IMR-90 (cell line): ENCODE measurements at regions not wholly inside any gene's neighbourhood (a gene's known extent, or its start where the extent isn't known, plus 50 kb on each side); places are given as distances from the start of the nearest gene placed in this dataset.

Experiments
- ATAC-seq: fragments of 200-7000 bp; cut with Tn5 transposase; 2 replicates; pipeline ENCODE4 v1.9.1; 2020; ENCODE audit warnings: low read depth, mild to moderate bottlenecking, moderate library complexity
- BruUV-seq: library from RNA; stranded (reverse); fragments of 400-500 nt; replicated peaks from 2 replicates; lab custom pipeline; 2021; lab: Mats Ljungman, UMichigan
- CTCF ChIA-PET: fragments of 300-600 bp; formaldehyde crosslinking; extraction: SDS; loops from one replicate; lab custom pipeline; 2021; ENCODE audit warnings: antibody characterized with exemption; lab: Yijun Ruan, JAX
- POLR2A ChIA-PET: fragments of 300-600 bp; sonication (Branson Sonifier 250); formaldehyde crosslinking; loops from one replicate; lab custom pipeline; 2022; ENCODE audit warnings: antibody characterized with exemption; ENCODE audit not compliant: unreplicated experiment; lab: Charles Lee
- DNase-seq: peaks from one replicate; pipeline ENCODE4 v3.0.0; 2013
- H2AFZ ChIP-seq: replicated peaks from 2 replicates; pipeline ENCODE3; 2013; ENCODE audit warnings: low read length, mild to moderate bottlenecking; ENCODE audit not compliant: poor library complexity
- H2AK5ac ChIP-seq: 2 replicates; pipeline ENCODE4 v1.6.1; 2013; ENCODE audit warnings: low read depth, low read length, inconsistent platforms
- H2AK9ac ChIP-seq: replicated peaks from 2 replicates; pipeline ENCODE3; 2013; ENCODE audit warnings: mild to moderate bottlenecking, low read depth, low read length, moderate library complexity; ENCODE audit not compliant: poor library complexity
- H2BK120ac ChIP-seq: 2 replicates; pipeline ENCODE4 v1.6.1; 2013; ENCODE audit warnings: low read depth, low read length, inconsistent platforms
- H2BK15ac ChIP-seq: 3 replicates; pipeline ENCODE4 v1.6.1; 2013; ENCODE audit warnings: low read depth, low read length, inconsistent platforms
- H2BK20ac ChIP-seq: 2 replicates; pipeline ENCODE4 v1.6.1; 2013; ENCODE audit warnings: low read depth, mild to moderate bottlenecking, inconsistent platforms, low read length, moderate library complexity
- H2BK5ac ChIP-seq: 2 replicates; pipeline ENCODE4 v1.6.1; 2013; ENCODE audit warnings: mild to moderate bottlenecking, low read depth, low read length, inconsistent platforms; ENCODE audit not compliant: poor library complexity, severe bottlenecking
- H3K14ac ChIP-seq: replicated peaks from 2 replicates; pipeline ENCODE4 v1.6.1; 2013; ENCODE audit warnings: low read depth, low read length, inconsistent platforms
- H3K18ac ChIP-seq: 2 replicates; pipeline ENCODE4 v1.6.1; 2013; ENCODE audit warnings: low read depth, low read length, control low read depth
- H3K23ac ChIP-seq: 2 replicates; pipeline ENCODE4 v1.6.1; 2013; ENCODE audit warnings: low read depth, low read length, inconsistent platforms
- H3K27ac ChIP-seq: 2 replicates; pipeline ENCODE4 v1.5.1; 2013; ENCODE audit warnings: mild to moderate bottlenecking, control low read depth, low read length; ENCODE audit not compliant: insufficient read depth
- H3K27me3 ChIP-seq: 2 replicates; pipeline ENCODE4 v1.6.1; 2013; ENCODE audit warnings: low read length; ENCODE audit not compliant: control insufficient read depth, insufficient read depth
- H3K36me3 ChIP-seq: 2 replicates; pipeline ENCODE4 v1.6.1; 2013; ENCODE audit warnings: low read length, mixed read lengths; ENCODE audit not compliant: control insufficient read depth, insufficient read depth
- H3K4ac ChIP-seq: 2 replicates; pipeline ENCODE4 v1.6.1; 2013; ENCODE audit warnings: low read depth, low read length, inconsistent platforms
- H3K4me1 ChIP-seq: 2 replicates; pipeline ENCODE4 v1.6.1; 2013; ENCODE audit warnings: low read length, mixed read lengths; ENCODE audit not compliant: control insufficient read depth, insufficient read depth
- H3K4me2 ChIP-seq: 2 replicates; pipeline ENCODE4 v1.6.1; 2013; ENCODE audit warnings: low read depth, mild to moderate bottlenecking, control low read depth, low read length, moderate library complexity
- H3K4me3 ChIP-seq: 2 replicates; pipeline ENCODE4 v1.5.1; 2013; ENCODE audit warnings: low read depth, mild to moderate bottlenecking, control low read depth, low read length, moderate library complexity; ENCODE audit not compliant: insufficient read depth
- H3K56ac ChIP-seq: 2 replicates; pipeline ENCODE4 v1.6.1; 2013; ENCODE audit warnings: low read length, inconsistent platforms; ENCODE audit not compliant: insufficient read depth; ENCODE audit errors: extremely low read depth
- H3K79me1 ChIP-seq, 2 experiments: 2 replicates each; pipeline ENCODE4 v1.6.1; 2013; ENCODE audit warnings: low read length in 2 of 2, inconsistent platforms in 1 of 2, low read depth in 1 of 2
- H3K9ac ChIP-seq: 2 replicates; pipeline ENCODE4 v1.6.1; 2013; ENCODE audit warnings: low read depth, low read length, control low read depth
- H3K9me1 ChIP-seq: 2 replicates; pipeline ENCODE4 v1.6.1; 2013; ENCODE audit warnings: low read length, inconsistent platforms; ENCODE audit not compliant: insufficient read depth
- H3K9me3 ChIP-seq: 2 replicates; pipeline ENCODE4 v1.6.1; 2013; ENCODE audit warnings: low read length; ENCODE audit not compliant: control insufficient read depth, insufficient read depth
- H4K20me1 ChIP-seq: 2 replicates; pipeline ENCODE4 v1.6.1; 2013; ENCODE audit warnings: low read length, inconsistent platforms; ENCODE audit not compliant: insufficient read depth
- H4K5ac ChIP-seq: 2 replicates; pipeline ENCODE4 v1.6.1; 2013; ENCODE audit warnings: mild to moderate bottlenecking, low read depth, low read length, control low read depth
- H4K8ac ChIP-seq, 2 experiments: 2 replicates each; pipeline ENCODE4 v1.6.1; 2013; ENCODE audit warnings: low read depth in 2 of 2, low read length in 2 of 2, control low read depth in 1 of 2, inconsistent platforms in 1 of 2
- H4K91ac ChIP-seq: 2 replicates; pipeline ENCODE4 v1.6.1; 2013; ENCODE audit warnings: low read depth, low read length, inconsistent platforms; ENCODE audit not compliant: insufficient read depth
- BHLHE40 ChIP-seq: fragments of 150-350 bp; IDR thresholded peaks from 2 replicates; pipeline ENCODE4 v1.6.1; 2016; ENCODE audit warnings: mild to moderate bottlenecking, low read depth, low read length
- CHD1 ChIP-seq: IDR thresholded peaks from 2 replicates; pipeline ENCODE4 v1.6.1; 2012; ENCODE audit warnings: low read depth, low read length, improper control_type of control experiment
- FOS ChIP-seq: fragments of 150-350 bp; IDR thresholded peaks from 2 replicates; pipeline ENCODE4 v1.6.1; 2016; ENCODE audit warnings: low read depth, low read length
- MAFK ChIP-seq: IDR thresholded peaks from 2 replicates; pipeline ENCODE4 v1.6.1; 2012; ENCODE audit warnings: low read depth, low read length, improper control_type of control experiment
- MAZ ChIP-seq: IDR thresholded peaks from 2 replicates; pipeline ENCODE4 v1.6.1; 2012; ENCODE audit warnings: low read depth, mild to moderate bottlenecking, low read length, improper control_type of control experiment, moderate library complexity, borderline replicate concordance
- NFE2L2 ChIP-seq: fragments of 150-350 bp; IDR thresholded peaks from 2 replicates; pipeline ENCODE4 v1.6.1; 2016; ENCODE audit warnings: low read depth, mild to moderate bottlenecking, low read length
- POLR2A ChIP-seq: IDR thresholded peaks from 2 replicates; pipeline ENCODE4 v1.6.1; 2012; ENCODE audit warnings: mild to moderate bottlenecking, low read depth, low read length
- SMC3 ChIP-seq: fragments of 150-350 bp; IDR thresholded peaks from 2 replicates; pipeline ENCODE4 v1.6.1; 2016; ENCODE audit warnings: low read depth, mild to moderate bottlenecking, antibody characterized with exemption, low read length, moderate library complexity
- WGBS, 2 experiments: methylation state at CpG; one replicate each; pipeline versions ENCODE4 v1.1.5 to v1.1.7; 2013; ENCODE audit warnings: missing lambda C conversion rate in 2 of 2; ENCODE audit not compliant: insufficient read length in 1 of 2; ENCODE audit errors: extremely low coverage in 2 of 2; 5-methylcytosine and 5-hydroxymethylcytosine counted together
- dilution Hi-C: fragments of 300-500 bp; cut with HindIII; formaldehyde crosslinking; loops from one replicate; pipeline ENCODE4 v1.14.3; 2018; ENCODE audit warnings: low sequenced_read_pairs; ENCODE audit not compliant: unreplicated experiment
- in situ Hi-C: fragments of 300-500 bp; cut with MboI; formaldehyde crosslinking; loops from 3 replicates; pipeline ENCODE4 v1.14.3; 2019; ENCODE audit warnings: low sequenced_read_pairs, inconsistent platforms, mixed read lengths
- intact Hi-C: fragments of 100-400 bp; cut with micrococcal nuclease; formaldehyde crosslinking; loops from 2 replicates; pipeline ENCODE4 v1.10.0; 2022
- TF ChIP-seq, protein P1 (sequence below): fragments of 150-350 bp; IDR thresholded peaks from 2 replicates; pipeline ENCODE4 v1.6.1; 2017; ENCODE audit warnings: mild to moderate bottlenecking, antibody characterized with exemption, low read length, low read depth
- TF ChIP-seq, protein P2 (sequence below): conservative IDR thresholded peaks from 2 replicates; pipeline ENCODE4 v1.5.1; 2012; ENCODE audit warnings: mild to moderate bottlenecking, low read depth, low read length, improper control_type of control experiment
- TF ChIP-seq, protein P3 (sequence below): fragments of 150-350 bp; IDR thresholded peaks from 2 replicates; pipeline ENCODE4 v1.6.1; 2016; ENCODE audit warnings: low read depth, mild to moderate bottlenecking, low read length, moderate library complexity, borderline replicate concordance

DNA sequence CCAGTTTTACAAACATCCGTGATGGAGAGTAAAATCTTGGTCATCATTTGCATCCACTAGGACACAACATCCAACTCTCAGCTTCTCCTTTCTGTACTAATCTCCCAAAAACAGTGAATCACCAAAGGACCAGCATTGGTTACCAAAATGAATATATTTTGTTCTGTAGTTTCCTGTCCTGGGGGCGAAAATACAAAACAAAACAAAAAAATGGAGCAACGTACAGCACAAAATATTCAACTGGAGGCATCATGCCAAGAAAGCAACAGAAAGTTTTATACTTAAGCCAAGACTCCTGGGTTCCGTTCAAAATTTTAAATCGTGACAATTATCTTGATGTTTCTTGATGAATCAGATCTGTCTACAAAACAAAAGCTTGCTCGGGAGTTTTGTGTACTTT, 126.6 kb upstream of the CCDC28A start:
- WGBS, 2 experiments: no CpG with 5 or more reads among the region's 6 CpGs
- Histone ChIP-seq H3K9ac (peak overlapping the region; percentile 75), H2AFZ (no peak overlapping the region), H2BK120ac (no peak overlapping the region), H4K5ac (peak overlapping the region; percentile 59), H3K4me1 (no peaks in the 10 kb centered on the region), H3K4me3 (peak overlapping the region; percentile 47), H3K56ac (no peak overlapping the region), H2AK5ac (no peak overlapping the region), H2BK20ac (no peak overlapping the region), H3K79me1 (peaks cover 10 to 41% of the 10 kb centered on the region in 2 experiments; a peak in 2 of 4 replicates), H4K8ac (peak overlapping the region in 1 of 2 experiments; percentile 19; a peak in 1 of 4 replicates), H3K14ac (no peak overlapping the region), H3K9me1 (peaks cover 3% of the 10 kb centered on the region; the same call in 1 of the 2 replicates), H3K18ac (peak overlapping the region; percentile 76), H3K9me3 (no peaks in the 10 kb centered on the region), H2BK15ac (no peak overlapping the region), H4K20me1 (no peaks in the 10 kb centered on the region), H4K91ac (no peak overlapping the region), H3K27ac (peak overlapping the region; percentile 15; the same call in 1 of the 2 replicates), H2AK9ac (no peak overlapping the region), H3K4ac (no peak overlapping the region), H3K23ac (no peak overlapping the region; the same call in 1 of the 2 replicates), H3K27me3 (no peaks in the 10 kb centered on the region), H3K4me2 (peak overlapping the region; percentile 98), H2BK5ac (peak overlapping the region; percentile 14), H3K36me3 (no peaks in the 10 kb centered on the region)
- peak; percentile 71 for ATAC-seq
- CTCF ChIA-PET: interaction anchor here (0.6 to 1.2 kb wide), 5 partner anchors 9 to 119 kb away, joined by 3 to 5 read pairs (median 3); no protein-coding TSS in a partner anchor
- peak; percentile 56 for DNase-seq
- TF ChIP-seq, protein P1, sequence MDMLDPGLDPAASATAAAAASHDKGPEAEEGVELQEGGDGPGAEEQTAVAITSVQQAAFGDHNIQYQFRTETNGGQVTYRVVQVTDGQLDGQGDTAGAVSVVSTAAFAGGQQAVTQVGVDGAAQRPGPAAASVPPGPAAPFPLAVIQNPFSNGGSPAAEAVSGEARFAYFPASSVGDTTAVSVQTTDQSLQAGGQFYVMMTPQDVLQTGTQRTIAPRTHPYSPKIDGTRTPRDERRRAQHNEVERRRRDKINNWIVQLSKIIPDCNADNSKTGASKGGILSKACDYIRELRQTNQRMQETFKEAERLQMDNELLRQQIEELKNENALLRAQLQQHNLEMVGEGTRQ: no peak
- TF ChIP-seq MAFK (no peak), MAZ (no peak), CHD1 (no peak), SMC3 (no peak), NFE2L2 (no peak), FOS (no peak), POLR2A (no peak), BHLHE40 (no peak)
- TF ChIP-seq, protein P2, sequence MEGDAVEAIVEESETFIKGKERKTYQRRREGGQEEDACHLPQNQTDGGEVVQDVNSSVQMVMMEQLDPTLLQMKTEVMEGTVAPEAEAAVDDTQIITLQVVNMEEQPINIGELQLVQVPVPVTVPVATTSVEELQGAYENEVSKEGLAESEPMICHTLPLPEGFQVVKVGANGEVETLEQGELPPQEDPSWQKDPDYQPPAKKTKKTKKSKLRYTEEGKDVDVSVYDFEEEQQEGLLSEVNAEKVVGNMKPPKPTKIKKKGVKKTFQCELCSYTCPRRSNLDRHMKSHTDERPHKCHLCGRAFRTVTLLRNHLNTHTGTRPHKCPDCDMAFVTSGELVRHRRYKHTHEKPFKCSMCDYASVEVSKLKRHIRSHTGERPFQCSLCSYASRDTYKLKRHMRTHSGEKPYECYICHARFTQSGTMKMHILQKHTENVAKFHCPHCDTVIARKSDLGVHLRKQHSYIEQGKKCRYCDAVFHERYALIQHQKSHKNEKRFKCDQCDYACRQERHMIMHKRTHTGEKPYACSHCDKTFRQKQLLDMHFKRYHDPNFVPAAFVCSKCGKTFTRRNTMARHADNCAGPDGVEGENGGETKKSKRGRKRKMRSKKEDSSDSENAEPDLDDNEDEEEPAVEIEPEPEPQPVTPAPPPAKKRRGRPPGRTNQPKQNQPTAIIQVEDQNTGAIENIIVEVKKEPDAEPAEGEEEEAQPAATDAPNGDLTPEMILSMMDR: no peak
- TF ChIP-seq, protein P3, sequence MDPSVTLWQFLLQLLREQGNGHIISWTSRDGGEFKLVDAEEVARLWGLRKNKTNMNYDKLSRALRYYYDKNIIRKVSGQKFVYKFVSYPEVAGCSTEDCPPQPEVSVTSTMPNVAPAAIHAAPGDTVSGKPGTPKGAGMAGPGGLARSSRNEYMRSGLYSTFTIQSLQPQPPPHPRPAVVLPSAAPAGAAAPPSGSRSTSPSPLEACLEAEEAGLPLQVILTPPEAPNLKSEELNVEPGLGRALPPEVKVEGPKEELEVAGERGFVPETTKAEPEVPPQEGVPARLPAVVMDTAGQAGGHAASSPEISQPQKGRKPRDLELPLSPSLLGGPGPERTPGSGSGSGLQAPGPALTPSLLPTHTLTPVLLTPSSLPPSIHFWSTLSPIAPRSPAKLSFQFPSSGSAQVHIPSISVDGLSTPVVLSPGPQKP: no peak
- POLR2A ChIA-PET: interaction anchor here (0.6 kb wide), 1 partner anchor 431 kb away, joined by 3 read pairs; no protein-coding TSS in a partner anchor
- dilution Hi-C loops (no loop called here), in situ Hi-C loops (no loop called here), intact Hi-C loops (no loop called here)
- BruUV-seq: no TSS peak
